Glomerular endothelial cell (primary cell): ENCODE measurements at regions not wholly inside any gene's neighbourhood (a gene's known extent, or its start where the extent isn't known, plus 50 kb on each side); places are given as distances from the start of the nearest gene placed in this dataset.

Source experiments
- DNase-seq: peaks from one replicate; pipeline ENCODE4 v3.0.0-alpha.2; 2011; ENCODE audit warnings: low read depth, low spot score; ENCODE audit errors: extremely low read depth

DNA sequence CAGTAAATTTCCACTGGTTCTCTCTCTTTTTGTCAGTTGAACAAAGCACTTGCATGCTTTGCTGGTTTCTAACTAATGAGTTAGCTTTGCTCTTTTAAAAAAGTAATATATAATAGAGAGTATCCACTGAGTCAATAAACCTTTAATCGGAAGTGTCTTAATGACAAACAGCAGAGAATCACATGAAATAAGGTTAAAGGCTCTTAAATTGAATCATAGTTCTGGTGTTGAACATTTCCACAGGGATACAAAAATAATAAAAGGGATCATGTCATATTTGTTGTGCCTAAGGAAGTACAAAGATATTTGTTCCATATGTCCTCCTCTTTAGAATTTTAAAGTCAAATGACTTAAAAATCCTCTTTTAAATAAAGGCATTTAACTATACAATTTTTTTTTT, 362.6 kb downstream of the LRIG3 start:
- DNase-seq, result no peak

DNA sequence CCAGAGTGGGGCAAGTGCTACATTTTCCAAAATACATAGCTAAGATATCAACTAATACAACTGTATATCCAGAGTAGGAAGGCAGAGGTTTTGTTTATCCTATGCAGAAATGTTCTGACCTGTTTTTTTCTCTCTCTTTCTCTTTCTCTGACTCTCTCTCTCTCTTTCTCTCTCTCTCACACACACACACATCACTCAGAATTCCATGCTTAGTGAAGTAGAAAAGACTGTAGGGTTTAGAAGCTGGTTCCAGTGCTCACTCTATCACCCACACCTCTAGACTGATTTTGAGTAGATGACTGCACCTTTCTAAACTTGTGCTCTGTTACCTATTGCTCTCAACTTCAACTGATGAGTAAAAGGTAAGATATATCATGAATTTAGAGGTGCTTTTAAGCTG, 356.7 kb downstream of the LRIG3 start:
- DNase-seq, result no peak

DNA sequence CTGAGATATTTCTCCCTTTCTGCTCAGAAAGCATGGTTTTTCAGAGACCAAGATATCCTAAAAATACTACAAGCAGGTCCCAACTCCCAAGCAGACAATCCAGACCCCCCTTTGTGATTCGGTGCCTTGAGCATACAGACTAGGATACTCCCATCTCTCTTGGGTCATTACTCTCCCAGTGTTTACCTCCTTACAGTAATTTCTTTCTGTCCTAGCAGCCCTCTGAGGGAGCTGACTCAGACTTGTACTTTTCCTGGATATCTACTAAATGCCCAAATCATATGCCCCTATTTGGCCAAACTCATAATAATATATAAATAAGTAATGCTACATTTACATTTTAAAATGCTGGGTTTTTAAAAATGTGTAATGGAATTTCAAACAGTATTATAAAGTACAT, 355.6 kb downstream of the LRIG3 start:
- DNase-seq, result no peak

DNA sequence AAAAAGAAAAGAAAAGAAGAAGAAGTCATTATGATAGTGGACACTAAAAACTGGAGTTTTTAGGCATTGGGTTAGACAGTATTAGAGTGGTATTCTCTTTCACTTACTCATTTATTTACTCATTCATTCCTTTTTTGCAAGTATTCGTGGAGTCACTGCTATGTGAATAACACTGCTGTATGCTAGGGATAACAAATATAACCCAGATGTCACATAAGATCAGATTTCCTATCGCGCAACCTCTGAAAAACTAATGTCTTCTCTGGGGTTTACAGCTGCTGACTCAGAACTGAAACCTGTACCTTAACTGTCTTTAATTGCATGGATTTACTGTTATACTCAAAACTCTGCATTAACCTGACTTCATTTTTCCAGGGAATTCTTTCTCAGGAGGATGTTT, 353.7 kb downstream of the LRIG3 start:
- DNase-seq, result no peak

- no peak for DNase-seq
Observed at GRCh38 chr12:58567189-58567588, 353.1 kb downstream of the LRIG3 start.

- no peak for DNase-seq
Observed at GRCh38 chr12:58570411-58570810, 349.9 kb downstream of the LRIG3 start.

DNA sequence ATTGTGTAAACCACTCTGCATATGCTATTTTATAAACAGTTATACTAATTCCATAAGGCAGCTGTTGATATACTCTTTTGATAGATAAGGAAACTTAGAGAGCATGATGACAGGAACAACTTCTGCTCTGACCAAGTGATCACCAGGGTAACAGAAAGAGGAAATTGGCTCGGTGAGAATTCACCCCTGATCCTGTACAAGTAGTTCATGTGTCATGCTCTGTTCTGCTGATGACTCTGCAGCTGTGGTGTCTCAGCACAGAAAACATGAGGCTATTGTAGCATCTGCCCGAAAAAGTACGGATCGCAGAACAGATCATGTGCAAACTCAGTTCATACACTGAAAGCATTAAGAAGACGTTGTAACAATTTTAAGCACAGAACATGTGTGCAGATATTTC, 345.0 kb downstream of the LRIG3 start:
- DNase-seq, result no peak

DNA sequence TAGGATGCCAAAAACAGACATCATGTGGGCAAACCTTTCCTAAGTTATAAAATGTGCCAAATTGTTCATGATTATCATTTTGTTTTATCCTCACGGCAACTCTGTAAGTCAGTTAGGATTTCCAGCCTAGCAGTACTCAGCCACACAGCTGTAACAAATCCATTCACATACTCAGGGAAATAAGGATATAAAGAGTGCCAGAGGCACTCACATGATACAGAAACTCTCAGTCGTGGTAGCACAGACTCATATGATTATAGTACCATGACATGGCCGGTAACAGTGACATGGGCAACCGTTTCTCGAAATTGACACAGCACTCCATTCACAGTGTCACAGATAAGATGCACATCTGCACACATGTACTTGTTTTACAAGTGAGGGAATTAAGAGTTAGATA, 344.2 kb downstream of the LRIG3 start:
- DNase-seq, result no peak

GRCh38 chr12:58576916-58577315, 343.4 kb downstream of the LRIG3 start:
- DNase-seq, result no peak

DNA sequence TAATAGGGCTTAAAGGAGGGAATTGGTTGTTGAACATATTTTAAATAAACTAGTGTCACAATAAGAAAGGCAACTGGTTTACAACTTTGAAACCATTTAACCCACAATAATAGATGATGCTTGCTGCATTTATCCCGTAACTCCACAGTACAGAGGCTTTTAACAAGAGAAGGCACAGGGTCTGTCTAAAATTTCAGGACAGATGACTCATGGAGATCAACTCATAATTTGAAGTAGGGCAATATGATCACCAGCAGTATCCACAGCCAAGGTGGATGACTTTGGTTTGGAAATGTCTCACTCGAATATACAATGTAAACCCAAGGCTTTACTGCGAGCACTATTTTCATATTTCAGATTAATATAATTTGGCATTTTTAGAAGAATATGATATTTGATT, 340.2 kb downstream of the LRIG3 start:
- DNase-seq, result no peak

DNA sequence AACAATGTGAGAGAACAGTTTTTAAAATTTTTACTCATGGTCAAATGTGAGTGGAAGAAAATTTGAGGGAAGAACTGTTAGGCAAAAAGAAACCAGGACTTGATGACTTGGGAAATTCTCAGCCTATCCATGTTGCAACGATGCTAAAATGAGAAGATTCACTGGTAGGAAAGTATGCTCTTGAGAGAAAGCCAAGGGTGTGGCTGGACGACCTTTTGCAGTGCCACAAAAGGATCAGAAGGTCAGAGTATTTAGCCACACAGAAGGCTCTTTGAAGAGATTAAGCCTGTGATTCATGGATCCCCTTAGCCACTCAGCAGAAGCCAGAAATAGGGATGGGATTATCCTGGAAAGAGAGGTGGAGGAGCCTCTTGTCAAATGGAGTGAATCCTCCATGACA, 336.8 kb downstream of the LRIG3 start:
- DNase-seq, result no peak

DNA sequence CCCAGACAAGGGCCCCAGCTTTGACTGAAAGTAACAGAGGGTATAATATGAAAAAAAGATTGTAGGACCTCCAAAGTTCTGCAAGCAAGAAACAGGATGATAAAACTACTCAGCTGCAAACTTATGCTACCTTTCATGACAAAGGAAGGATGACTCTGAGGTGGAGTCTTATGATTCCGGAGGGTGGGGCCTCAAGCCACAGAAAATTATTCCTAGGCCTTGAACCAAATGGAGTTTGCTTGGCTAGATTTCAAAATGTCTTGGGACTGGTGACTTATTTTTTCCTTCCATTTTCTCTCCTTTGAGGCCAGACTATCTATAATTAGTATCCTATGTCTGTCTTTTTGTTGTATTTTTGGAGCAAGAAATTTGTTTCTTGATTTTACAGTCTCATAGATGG, 336.4 kb downstream of the LRIG3 start:
- no peak for DNase-seq

DNA sequence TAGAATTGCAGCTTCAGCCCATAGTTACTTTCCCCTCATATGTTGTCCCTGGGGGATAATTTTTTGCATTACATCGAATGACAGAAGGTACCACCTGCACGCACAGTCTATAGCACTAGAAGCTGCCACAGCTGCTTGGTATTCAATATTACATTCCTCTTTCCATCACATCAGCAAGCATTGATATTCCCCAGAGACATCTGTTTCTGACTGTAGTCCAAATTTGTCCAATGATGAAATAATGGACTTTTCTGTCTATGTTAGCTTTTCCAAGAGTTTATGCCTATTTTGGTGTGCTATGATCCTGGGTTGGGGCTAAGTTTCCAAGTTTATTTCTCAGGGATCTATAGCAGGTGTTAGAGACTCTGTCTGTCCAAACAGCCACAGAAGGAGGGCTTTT, 335.4 kb downstream of the LRIG3 start:
- DNase-seq, result no peak

DNA sequence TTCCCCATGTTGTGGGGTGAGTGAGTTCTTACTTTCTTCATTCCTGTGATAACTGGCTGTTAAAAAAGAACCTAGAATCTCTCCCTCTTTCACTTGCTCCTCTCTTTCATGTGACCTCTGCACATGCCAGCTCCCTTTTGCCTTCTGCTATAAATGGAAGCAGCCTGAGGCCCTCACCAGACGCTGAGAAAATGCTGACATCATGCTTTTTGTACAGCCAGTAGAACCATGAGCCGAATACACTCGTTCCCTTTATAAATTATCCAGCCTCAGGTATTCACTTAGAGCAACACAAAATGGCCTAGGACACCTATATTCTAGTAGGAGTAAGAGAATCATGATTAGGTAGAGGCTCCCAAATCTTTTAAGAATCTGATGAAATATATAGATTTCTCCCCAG, 333.5 kb downstream of the LRIG3 start:
- no peak for DNase-seq

GRCh38 chr12:58588770-58589169, 331.5 kb downstream of the LRIG3 start:
- DNase-seq, result no peak

- DNase-seq, result no peak
Observed at GRCh38 chr12:58592475-58593207, 327.7 kb downstream of the LRIG3 start.

DNA sequence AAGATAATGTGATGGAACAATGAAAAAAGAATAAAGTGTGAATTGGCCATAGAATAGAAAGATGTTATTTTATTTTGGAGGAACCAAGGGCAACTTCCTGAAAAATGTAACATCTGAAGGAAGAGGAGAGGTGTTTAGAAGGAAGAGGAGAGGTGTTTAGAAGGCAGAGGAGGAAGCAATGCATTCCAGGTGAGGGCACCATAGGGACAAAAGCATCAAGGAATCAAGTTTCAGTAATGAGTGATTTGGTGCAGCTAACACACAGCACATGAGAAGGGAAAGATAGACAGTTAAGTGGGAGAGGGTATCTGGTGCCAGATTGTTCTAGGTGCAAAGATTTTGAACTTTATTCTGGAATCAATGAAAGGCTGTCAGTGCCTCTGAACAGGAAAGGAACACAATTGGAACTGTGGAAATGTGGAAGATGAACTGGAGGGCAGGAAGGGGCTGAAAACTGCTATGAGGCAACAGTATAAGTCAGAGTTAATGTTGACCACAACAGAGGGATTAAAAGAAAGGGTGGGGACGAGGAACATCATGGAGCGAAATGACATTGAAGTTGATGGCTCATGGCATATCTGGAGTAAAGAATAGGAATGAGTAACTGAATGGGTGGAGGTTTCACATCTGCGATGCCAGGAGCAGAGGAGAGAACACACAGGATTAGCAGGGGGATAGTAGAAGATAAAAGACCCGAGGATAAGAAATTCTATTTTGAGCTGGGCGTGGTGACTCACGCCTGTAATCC, 326.6 kb downstream of the LRIG3 start:
- no peak for DNase-seq

- DNase-seq, result no peak
Observed at GRCh38 chr12:58596381-58596780, 323.9 kb downstream of the LRIG3 start.

DNA sequence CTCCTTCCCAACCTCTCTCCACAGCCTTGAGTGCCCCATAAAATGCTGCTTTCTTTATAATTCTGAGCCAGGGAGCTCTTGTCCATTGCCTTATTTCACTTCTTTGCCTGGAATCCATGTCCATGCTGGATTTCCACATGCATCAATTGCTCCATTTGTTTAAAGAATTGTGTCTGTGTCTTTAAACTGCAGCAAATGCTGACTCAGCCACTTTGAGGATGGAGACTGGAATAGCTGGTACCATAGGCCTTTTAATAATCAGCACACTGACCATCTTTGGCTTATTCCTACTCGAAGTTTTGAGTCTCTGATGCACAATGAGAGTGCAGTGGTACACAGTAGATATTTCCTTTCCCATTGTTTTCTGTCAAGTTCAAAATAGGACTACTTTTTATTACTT, 318.8 kb downstream of the LRIG3 start:
- DNase-seq, result no peak

- DNase-seq, result no peak
Observed at GRCh38 chr12:58602179-58602578, 318.1 kb downstream of the LRIG3 start.

- DNase-seq, result no peak
Observed at GRCh38 chr12:58602736-58603135, 317.6 kb downstream of the LRIG3 start.

DNA sequence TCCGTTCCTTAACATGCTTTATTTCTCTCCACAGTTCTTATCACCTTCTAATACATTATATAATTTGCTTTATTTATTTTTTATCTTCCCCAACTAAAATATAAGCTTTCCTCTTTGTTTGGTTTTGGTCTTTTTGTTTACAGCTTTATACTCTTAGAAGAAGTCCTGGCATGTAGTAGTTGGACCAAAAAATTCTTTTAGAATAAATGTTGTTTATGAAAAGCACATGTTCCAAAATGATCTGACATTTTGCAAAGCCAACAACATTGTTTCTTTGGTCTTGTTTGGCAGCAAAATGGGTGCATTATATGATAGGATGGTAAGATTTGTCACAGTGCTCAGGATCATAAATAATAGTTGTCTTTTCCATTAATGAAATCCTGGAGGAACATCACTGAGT, 312.5 kb downstream of the LRIG3 start:
- no peak for DNase-seq

DNA sequence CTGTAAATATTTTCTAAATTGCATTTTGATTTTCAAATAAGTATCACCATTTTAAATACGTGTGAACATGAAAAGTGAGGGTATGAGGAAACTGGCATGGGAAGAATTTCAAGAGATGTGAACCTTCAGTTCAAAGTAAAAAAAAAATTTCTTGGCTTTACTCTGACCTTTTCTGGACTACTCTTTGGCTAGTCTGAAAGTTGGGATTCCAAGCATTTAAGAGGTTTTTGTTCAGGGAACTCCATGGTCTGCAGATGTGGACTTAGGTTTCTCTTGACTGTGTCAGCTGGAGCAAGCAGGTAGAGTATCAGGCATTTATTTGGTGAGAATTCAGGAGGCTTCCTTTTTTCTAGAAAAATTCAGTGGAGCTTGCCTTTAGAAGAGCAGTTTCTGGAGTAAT, 311.6 kb downstream of the LRIG3 start:
- DNase-seq, result no peak
